Adrenal gland (tissue), 5 donors: ENCODE measurements at regions not wholly inside any gene's neighbourhood (a gene's known extent, or its start where the extent isn't known, plus 50 kb on each side); places are given as distances from the start of the nearest gene placed in this dataset.

Source experiments
- CTCF ChIP-seq, 6 experiments: fragments of 450-650 bp in 4 of 6; fragments of 200-600 bp in 2 of 6; sonication (generic) in 1 of 6; IDR thresholded peaks; 1 replicate in 5 of 6; 2 replicates in 1 of 6; pipeline versions ENCODE4 v1.5.1 to v1.8.0; 2016 to 2021; ENCODE audit warnings: antibody characterized with exemption in 6 of 6, mild to moderate bottlenecking in 2 of 6, moderate library complexity in 1 of 6
- POLR2A ChIP-seq, 2 donors: fragments of 450-650 bp; IDR thresholded peaks; one replicate each; pipeline ENCODE4 v1.6.1; 2017; ENCODE audit warnings: antibody characterized with exemption in 2 of 2, mild to moderate bottlenecking in 2 of 2, moderate library complexity in 1 of 2
- donor health status: DM: no; HTN: no; CAD: no.

GRCh38 chr5:2493356-2493755, 258.1 kb downstream of the IRX2 start:
- no peak for TF ChIP-seq POLR2A (IDR thresholded peaks at IDR 0.05)
- no peak for TF ChIP-seq CTCF (IDR thresholded peaks at IDR 0.05)
